ENCODE measurements at regions not wholly inside any gene's neighbourhood (a gene's known extent, or its start where the extent isn't known, plus 50 kb on each side); places are given as distances from the start of the nearest gene placed in this dataset.
"Not testable (repeated sequence)": the region's sequence is repeated elsewhere in the genome, so short reads cannot be mapped to it uniquely, and the experiment has no call there.

DNA sequence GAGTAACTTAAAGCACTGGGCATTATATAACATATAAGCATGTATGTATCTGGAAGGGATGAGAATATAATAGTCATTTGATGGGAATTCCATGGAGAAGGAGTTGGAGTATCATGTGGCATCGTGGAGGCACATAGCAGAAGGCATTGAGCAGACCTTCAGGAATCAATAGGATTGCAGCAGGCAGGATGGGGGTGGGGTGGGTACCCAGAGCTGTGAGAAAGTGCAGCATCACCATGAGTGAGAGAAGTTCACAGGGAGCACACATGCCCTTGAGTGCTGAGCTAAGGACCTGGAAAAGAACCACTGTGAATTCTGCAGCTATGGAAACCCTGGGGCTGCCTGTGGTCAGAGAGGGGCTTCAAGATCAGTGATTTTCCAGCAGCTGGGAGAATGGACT is 57.3 kb downstream of the MED10 start:
- no peak for DNase-seq

DNA sequence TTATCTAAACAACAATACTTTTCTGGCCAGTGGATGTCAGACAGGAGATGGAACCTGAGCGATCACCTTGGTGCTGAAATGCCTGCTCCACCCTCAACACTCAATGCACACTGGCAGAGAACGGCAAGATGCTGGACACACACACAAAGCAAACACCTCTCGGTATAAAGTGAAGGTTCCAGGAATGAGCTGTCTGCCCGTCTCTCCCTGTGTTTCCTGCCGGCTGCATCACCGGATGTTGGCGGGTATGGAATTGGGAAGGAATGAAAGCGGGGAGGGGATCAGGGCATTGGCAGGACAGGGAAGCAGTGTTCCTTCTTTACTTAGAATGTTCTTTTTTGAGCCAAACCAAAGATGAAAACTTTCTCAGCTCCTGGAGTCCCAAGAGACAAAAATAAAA is 59.2 kb downstream of the MED10 start:
- no peak for DNase-seq

DNA sequence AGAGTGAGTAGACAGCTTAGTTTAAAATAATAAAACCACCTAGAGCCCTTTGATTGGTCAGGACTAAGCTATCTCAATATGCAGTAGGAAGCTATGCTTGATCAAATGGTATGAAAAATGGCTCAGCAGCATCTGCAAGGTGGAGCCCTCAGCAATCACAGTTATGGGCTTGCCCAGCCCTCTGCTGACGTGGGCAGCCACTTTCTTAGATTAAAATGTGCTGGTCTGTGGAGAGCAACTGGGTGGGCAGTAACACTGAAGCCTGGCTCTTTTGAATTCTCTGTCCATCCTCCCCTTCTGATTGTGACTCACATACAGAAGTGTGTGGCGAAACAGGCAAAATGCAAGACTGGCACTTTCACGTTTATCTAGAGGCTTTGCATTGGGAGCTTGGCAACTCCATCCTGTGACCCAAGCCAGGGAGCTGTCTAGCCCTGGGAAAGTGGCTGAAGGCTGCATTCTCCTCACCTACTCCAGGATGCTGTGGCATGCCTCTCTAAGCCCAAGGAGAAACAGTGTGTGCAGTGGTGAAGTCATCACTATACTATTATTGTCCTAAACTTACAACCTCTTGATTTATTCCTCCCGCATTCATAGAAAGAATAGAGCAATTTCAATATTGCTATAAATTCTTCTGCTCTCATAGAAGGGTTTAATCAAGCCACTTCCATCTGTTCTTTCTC is 61.1 kb downstream of the MED10 start:
- DNase-seq: no peak

DNA sequence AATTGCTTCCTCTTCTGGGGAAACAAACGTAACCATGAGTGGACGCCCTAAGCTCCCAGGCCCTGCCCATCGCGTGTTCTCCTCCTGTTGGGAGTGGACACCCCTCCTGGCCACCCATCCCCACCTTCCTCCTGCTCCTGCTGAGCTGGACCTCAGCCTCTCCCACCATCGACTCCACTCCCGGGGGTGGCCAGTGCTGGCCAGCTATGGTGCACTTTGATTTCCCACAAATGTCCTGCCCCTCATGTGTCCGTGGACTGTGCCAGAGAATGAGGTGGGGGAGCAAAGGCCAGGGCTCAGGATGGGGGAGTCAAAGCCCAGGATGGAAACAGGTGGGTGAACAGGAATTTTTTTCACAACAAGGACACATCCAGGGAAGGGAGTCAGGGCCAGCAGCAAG is 62.8 kb downstream of the MED10 start:
- DNase-seq: no peak

DNA sequence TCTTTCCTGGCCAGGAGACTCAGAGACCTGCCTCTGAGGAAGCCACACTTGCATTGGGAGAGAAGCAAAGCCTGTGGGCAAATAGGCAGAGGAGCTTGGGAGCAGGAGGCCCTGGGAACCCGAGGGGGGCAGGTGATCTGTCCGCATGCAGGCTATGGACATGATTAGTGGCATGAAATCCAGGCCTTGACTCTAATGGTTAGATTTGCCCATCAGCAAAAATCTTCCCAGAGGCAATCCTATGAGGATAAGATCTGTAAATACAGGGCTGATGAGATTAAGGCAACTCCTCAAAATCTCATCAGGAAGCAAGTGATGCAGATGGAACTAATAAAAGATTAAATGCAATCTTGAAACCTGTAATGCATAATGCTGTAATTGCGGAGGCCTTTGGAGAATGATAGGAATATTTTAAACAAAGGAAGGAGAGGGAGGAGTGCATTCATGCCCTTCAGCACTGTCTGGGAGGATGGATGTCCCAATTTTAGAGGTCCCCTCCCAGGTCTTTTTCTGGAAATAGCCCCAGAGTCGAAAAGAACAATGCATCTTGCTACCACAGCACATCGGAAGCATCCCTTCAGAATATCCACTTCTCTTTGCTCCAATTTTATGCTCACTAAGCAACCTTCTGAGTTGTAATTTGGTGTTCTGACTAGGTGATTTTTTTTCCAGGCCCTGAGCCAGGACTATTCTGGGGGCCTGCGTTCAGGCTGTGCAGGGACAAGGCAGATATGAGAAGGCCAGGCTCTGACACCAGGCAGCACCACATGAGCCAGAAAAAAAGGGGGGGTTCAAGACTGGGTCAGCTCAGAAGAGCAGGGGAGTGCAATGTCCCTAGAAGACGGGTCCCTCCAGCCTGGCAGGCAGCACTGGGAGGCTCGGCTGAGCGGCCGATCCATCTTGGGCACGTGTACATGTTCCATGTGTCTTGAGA is 66.5 kb downstream of the MED10 start:
- DNase-seq: no peak

DNA sequence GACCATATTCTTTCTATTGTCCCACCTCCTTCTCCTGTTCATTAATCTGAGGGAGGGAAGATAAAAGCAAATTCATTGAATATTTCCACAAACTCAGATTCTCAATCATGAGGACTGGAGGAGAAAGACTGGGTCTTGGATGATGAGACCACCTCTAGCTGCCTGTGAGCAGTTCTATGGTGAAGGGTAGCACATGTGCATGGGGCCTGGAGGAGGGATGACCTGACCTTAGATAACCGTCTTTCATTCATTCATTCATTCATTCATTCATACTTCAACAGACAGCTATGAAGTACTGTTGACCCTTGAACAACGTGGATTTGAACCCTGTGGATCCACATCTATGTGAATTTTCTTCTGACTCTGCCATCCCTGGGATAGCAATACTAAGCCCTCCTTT is 68.4 kb downstream of the MED10 start:
- DNase-seq: no peak

DNA sequence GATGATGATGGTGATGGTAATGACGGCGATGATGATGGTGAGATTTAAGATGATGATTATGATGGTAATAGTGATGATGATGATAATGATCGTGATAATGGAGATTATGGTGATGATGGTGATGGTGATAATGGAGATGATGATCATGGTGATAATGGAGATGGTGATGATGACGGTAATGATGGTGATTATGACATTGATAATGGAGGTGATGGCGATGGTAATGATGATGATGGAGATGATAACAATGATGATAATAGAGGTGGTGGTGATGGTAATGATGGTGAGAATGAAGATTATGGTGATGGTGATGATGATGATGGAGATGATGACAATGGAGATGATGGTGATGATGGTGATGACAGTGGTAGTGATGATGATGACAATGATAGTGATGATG is 69.7 kb downstream of the MED10 start:
- DNase-seq: no peak

DNA sequence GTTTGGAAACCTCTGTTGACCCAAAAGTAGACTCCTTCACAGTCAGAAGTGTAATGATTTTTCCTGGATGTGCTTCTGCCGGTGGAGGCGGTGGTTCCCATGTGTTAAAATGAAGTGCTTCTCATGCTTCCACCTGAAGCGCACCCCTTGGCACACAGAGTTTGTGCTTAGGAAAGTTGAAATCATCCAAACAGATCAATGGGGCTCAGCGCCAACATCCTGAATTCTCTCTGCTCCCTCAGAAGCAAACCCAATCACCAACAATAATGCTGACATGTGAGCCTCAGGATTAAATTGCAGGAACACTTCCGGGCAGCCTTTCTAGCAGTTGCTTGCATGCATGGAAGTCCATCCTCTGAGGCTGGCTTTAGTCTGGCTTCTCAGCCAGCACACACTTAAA is 71.0 kb downstream of the MED10 start:
- DNase-seq: peak; percentile 57

DNA sequence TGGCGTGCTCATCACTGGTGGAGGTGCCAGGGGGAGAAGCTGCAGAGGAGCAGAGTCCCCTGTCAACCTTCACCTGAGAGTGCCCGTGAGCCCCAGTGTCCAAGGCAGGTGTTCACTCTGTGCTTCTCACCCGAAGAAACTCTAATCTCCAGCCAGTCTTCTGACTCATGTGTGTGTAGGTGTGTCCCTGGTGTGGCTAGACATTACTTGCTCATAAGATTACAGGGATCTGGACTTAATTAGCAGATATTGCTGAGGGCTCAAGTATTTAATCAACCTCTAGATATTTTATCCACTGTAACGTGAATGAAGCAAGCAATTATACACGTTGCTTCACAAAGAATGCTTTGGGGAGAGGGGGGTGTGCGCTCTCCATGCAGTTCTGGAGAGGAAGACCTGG is 72.5 kb downstream of the MED10 start:
- DNase-seq: no peak

DNA sequence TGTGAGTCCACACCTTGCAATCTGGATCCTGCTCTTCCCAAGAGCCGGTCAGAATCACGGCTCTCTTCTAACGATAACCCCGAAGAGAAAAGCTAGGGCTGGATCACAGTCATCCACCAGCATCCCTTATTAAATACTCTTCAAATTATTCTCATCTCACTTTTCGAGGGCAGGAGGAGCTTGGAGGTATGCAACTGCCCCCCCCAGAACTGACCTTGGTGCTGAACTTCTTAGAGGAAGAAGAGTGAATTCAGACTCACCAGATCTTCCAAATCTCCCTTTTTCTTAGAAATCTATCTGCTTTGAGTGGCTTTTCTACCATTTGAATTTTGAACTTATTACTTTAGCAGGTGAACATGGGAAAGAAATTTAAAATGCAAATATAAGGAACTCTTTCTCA is 75.7 kb downstream of the MED10 start:
- no peak for DNase-seq

DNA sequence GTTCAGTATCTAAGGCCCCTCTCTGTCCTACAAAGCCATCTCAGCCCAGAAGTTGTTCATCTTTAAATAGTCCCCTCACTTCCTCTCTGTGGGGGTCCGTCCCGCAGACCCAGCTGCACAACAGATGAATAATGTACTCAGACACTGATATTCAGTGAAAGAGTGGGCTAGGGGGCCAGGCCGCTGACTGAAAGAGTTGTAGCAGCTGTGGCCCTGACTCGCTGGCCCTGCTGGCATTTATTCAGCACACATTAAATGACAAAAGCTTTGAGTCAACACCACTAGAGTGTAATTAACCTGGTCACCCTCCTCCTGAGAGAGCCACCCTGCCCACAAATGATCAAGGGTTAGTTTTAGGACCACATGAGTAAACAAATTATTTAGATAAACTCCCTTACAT is 76.3 kb downstream of the MED10 start:
- DNase-seq: no peak

DNA sequence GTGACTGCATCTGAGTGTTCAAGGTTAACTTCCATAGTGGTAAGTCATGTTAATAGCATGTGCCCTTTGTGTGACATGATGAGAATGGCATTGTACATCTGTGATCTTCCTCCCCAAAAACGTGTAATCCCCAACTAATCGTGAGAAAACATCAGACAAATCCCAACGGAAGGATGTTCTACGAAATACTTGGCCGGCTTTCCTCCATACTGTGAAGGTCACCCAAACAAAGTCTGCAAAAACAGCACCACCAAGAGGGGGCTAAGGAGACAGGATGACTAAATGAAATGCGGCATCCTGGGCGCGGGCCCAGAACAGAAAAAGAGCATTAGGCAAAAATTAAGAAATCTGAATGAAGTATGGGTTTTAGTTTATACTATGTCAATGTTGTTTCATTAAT is 81.8 kb downstream of the MED10 start:
- no peak for DNase-seq

DNA sequence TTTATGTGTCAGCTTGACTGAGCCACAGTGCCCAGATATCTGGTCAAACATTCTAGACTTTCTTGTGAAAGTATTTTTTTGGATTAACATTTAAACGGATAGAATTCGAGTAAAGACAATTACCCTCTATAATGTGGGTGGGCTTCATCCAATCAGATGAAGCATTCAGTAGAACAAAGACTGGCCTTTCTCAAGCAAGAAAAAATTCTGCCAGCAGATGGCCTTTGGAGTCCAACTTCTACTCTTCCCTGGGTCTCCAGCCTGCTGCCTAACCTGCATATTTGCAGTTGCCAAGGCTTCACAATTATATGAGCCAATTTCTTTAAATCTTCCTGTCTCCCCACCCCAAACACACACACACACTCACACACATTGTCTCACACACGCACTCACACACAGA is 86.4 kb downstream of the MED10 start:
- DNase-seq: peak; percentile 59

DNA sequence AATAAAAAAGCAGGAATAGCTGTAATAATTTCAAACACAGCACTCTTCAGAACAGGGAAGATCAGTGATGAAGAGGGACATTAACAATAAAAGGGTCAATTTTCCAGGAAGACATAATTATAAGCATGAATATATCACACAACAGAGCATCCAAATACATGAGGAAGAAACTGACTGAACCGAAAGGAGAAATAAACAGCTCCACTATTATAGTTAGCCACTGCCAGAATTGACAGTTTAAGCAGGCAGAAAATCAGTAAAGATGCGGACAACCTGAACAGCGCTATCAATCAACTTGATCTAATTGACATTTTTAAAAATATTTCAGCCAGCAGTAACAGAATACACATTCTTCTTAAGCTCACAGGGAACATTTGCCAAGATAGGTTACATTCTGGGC is 89.1 kb downstream of the MED10 start:
- DNase-seq: no peak

DNA sequence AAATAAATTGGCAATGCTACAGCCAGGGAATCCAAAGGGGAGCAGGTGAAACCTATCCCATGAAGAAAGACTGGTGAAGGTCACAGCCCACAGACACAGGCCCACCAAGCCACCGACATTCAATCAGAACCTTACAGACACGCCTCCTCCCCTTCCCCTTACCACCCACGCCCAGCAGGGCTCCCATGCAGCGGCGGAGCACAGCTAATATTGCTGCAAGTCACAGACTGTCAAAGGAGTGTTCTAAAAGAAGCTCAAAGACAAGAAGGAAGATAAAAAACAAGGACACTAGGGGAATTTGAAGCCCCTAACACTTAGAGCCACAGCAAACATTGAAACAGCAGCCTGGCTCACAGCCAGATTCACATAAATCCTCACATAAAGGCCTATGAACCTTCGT is 91.2 kb downstream of the MED10 start:
- DNase-seq: no peak

DNA sequence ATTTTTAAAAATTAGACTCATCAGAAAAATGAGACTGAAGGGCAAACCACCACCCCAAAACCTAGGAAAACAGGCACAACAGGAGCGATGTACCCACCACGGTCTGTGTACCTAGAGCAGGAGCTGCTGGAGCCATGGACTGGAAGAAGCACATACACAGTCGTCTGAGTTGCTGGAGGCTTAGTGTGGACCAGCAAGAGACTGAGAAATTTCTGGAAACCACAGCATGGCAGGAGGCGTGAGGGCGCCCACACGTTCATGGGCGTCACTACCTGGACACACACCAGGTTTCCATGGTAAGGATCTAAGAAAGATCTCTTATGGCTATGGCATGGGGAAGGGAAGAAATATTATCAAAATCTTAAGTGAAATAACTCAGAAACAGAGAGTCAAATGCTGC is 91.9 kb downstream of the MED10 start:
- DNase-seq: no peak

DNA sequence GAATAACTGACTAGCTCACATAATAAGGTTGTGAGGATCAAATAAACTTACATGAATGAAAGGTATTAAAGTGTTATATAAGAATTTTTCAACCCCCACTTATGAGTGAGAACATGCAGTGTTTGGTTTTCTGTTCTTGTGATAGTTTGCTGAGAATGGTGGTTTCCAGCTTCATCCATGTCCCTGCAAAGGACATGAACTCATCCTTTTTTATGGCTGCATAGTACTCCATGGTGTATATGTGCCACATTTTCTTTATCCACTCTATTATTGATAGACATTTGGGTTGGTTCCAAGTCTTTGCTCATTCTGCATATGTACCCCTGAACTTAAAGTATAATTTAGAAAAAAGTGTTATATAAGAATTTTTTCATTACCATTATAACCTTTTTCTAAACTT is 93.9 kb downstream of the MED10 start:
- DNase-seq: not testable (repeated sequence)

DNA sequence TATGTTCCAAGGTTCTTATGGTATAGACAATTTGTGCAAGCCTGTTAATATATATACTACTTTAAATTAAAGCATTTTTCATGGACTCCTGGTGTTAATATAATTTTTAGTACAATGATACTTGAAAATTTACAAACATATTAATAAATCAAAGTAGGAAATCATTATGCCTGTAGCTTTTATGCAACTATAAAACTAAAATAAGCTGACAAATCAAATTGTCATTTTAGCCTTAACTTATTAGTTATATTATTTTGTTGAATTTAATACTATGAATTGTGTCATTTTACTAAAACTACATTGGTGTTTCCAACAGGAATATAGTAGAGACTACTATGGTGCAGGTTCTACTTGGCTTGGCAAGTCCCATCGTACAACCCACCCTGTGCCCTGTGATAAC is 96.0 kb downstream of the MED10 start:
- DNase-seq: no peak

DNA sequence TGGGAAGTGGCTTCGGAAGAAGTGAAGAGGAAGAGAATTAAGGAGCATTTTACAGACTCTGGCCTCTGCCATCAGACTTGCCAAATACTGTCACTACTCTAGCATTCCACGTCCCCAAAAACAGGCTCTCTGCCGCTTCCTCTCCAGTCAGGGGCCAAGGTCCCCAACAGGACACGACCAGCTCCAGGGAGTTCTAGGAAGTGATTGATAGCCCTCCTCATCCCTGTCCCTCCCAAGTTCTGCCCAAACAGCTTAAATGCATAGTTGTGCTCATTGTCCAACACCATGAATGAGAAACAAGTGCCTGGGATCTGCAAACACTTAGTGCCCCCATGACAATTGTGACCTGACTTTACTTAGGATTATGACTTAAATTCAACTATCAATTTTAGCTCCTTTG is 96.5 kb downstream of the MED10 start:
- no peak for DNase-seq

DNA sequence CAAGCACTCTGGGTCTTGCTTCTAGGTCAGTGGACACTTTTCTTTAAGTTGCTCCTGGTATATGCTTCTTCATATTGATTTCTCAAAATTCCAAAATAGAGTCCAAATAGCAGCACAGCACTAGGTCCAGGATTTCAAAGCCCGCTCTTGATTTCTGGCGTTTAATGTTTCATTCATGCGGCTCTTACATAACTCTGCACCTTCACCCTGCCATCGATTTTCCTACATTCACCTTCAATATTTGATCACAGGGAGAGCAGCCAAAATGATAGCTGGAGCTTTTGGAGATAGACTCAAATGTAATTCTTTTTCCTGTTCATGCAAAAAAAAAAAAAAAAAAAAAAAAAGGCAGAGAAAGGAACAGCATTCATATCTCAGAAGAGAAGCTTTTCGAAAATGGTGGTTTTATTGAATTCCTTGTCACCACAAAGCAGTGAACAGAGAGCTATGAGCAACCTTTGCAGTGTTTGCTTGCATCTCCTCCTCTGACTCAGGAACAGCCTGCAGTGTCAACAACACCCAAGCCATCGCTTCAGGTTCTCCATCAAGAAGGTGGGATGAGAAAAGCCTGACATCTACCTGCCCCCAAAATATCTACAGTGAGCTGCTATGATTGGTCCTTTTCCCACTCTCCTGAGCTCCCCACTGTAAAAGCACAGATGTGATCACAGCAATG is 97.8 kb downstream of the MED10 start:
- no peak for DNase-seq

DNA sequence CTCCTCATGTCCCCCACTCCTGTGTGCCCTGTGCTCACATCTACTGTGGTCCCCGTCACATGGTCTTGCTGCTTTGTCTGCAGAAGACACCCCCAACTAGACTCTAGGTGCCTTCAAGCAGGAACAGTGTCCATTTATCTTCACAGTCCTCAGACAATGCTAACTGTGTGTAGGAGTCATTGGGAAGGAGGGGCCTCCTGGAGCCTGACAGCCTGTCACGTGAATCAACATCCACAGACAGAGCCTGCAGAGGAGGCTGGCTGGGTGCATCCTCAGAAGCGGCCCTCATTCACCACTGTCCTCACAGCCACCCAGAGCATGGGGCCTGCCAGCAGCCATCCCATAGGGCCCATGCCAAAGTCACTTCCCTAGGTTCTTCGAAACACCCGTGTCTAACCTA is 98.7 kb downstream of the MED10 start:
- no peak for DNase-seq

DNA sequence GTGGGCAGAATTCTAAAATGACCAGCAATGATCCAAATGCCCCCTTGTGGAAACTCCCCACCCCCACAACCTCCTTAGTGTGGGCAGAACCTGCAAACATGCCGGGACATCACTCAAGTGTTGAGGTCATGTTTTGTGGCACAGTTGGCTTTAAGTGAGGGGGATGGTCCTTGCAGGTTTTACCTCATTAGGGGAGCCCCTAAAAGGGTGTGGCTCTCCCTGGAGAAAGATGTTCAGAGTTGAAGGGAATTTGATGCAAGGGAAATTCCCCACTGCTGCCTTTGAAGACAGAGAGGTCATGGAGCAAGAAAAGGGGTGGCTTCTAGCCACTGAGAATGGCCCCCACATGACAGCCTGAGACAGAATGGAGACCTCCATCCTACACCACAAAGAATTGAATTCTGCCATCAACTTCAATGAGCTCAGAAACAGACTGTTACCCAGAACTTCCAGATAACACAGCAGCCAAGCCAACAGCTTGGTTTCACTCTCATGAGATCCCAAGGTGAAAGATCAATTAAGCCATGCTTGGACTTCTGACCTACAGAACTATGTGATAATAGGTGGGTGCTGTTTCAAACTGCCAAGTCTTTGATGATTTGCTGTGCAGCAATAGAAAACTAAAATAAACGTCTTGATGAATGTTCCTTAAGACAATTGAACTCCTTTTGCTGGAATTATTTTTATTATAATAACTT is 103.4 kb downstream of the MED10 start:
- DNase-seq: no peak

DNA sequence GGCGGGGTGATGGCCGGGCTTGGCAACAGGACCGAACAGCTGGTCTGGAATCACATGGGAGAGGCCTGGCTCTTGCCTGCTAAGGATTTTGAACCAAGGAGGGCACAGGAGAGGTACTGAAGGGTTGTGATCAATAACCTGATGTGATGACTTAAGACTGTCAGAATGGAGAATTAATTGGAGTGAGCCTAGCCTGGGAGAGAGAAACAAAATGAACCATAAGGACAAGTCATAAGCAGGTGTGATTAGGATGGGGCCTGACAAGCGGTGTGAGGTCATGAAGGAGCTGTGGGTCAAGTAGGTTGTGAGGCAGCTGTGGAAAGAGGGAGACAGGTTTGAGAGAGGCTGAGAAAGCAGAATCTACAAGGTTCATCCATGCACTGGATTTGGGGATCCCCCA is 104.6 kb downstream of the MED10 start:
- DNase-seq: no peak

All from NCI-H1092 (cell line).